ENCODE measurements at regions not wholly inside any gene's neighbourhood (a gene's known extent, or its start where the extent isn't known, plus 50 kb on each side); places are given as distances from the start of the nearest gene placed in this dataset.

DNA sequence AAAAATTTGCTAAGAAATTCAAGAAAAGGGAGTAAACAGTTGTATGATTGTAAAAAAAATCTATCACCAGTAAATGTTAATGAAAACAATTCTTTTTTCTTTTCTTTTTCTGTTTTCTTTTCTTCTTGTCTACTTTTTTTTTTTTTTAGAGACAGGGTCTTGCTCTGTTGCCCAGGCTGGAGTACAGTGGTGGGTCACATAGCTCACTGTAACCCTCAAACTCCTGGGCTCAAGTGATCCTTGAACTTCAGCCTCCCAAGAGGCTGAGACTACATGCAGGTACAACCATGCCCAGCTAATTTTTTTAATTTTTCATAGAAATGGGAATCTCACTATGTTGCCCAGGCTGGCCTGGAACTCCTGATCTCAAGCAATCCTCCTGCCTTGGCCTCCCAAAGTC, 57.2 kb upstream of the SIAH1 start:
- no peak overlapping the region for H3K4me3 ChIP-seq (ENCODE audit: low read depth in 2 of 2, low read length in 2 of 2)
- intact Hi-C loops (cut with micrococcal nuclease; ENCODE audit: unreplicated experiment) (no loop called here), in situ Hi-C loops (cut with HindIII; ENCODE audit: low pct_unique_long_range_greater_than_20kb, low sequenced_read_pairs) (no loop called here)
- ChIA-PET POLR2A (no interaction called here), CTCF (no interaction called here)
- TF ChIP-seq POLR2AphosphoS5 (IDR thresholded peaks at IDR 0.05; ENCODE audit: low read depth, low read length) (no peak), TCF7L2 (IDR thresholded peaks at IDR 0.05; ENCODE audit: low read depth, low read length) (no peak)
- TF ChIP-seq, protein P1, sequence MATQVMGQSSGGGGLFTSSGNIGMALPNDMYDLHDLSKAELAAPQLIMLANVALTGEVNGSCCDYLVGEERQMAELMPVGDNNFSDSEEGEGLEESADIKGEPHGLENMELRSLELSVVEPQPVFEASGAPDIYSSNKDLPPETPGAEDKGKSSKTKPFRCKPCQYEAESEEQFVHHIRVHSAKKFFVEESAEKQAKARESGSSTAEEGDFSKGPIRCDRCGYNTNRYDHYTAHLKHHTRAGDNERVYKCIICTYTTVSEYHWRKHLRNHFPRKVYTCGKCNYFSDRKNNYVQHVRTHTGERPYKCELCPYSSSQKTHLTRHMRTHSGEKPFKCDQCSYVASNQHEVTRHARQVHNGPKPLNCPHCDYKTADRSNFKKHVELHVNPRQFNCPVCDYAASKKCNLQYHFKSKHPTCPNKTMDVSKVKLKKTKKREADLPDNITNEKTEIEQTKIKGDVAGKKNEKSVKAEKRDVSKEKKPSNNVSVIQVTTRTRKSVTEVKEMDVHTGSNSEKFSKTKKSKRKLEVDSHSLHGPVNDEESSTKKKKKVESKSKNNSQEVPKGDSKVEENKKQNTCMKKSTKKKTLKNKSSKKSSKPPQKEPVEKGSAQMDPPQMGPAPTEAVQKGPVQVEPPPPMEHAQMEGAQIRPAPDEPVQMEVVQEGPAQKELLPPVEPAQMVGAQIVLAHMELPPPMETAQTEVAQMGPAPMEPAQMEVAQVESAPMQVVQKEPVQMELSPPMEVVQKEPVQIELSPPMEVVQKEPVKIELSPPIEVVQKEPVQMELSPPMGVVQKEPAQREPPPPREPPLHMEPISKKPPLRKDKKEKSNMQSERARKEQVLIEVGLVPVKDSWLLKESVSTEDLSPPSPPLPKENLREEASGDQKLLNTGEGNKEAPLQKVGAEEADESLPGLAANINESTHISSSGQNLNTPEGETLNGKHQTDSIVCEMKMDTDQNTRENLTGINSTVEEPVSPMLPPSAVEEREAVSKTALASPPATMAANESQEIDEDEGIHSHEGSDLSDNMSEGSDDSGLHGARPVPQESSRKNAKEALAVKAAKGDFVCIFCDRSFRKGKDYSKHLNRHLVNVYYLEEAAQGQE (IDR thresholded peaks at IDR 0.05; ENCODE audit: insufficient read depth in 1 of 2, low read depth in 2 of 2, low read length in 1 of 2): no peak
- H3K4me1 ChIP-seq (ENCODE audit: control insufficient read depth, insufficient read depth, low read length): no peaks in the 10 kb centered on the region
- DNase-seq (ENCODE audit: low read depth, low spot score) (no peak), ATAC-seq (no peak)
- no peaks in the 10 kb centered on the region for H3K27me3 ChIP-seq (ENCODE audit: control insufficient read depth, insufficient read depth, low read length)
- no TSS peak for BruUV-seq (replicated peaks)
- H3K36me3 ChIP-seq (ENCODE audit: control insufficient read depth, insufficient read depth, low read length): no peaks in the 10 kb centered on the region
- no peaks in the 10 kb centered on the region for H3K9me3 ChIP-seq (ENCODE audit: control insufficient read depth, insufficient read depth, low read depth, low read length)
- H3K27ac ChIP-seq (ENCODE audit: low read length): no peak overlapping the region

DNA sequence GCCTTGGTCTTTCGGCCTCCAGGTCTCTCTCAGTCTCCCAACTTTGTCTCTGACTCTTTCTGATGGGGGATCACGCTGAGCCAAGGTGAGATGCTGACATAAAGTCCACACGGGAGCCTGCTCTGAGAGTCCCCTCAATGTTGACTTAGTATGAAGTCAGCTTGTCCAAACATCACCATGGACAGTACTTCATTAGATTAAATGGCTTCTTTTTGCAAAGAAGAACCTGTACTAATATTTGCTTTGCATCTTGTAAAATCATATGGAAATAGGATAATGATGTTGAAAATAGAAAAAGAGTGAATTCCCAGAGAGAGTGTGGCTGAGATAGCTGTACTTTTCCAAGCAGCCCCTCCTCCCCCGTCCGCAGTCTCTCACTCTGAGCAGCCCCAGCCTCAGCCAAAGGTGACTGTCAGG, 56.7 kb upstream of the SIAH1 start:
- CTCF ChIA-PET: no interaction called here
- no peak for TF ChIP-seq TCF7L2 (IDR thresholded peaks at IDR 0.05; ENCODE audit: low read depth, low read length)
- no peak for TF ChIP-seq SIN3A (IDR thresholded peaks at IDR 0.05; ENCODE audit: borderline replicate concordance, insufficient read depth, low read depth, low read length)
- TF ChIP-seq POLR2AphosphoS5 (IDR thresholded peaks at IDR 0.05; ENCODE audit: low read depth, low read length): no peak
- TF ChIP-seq, protein P2, sequence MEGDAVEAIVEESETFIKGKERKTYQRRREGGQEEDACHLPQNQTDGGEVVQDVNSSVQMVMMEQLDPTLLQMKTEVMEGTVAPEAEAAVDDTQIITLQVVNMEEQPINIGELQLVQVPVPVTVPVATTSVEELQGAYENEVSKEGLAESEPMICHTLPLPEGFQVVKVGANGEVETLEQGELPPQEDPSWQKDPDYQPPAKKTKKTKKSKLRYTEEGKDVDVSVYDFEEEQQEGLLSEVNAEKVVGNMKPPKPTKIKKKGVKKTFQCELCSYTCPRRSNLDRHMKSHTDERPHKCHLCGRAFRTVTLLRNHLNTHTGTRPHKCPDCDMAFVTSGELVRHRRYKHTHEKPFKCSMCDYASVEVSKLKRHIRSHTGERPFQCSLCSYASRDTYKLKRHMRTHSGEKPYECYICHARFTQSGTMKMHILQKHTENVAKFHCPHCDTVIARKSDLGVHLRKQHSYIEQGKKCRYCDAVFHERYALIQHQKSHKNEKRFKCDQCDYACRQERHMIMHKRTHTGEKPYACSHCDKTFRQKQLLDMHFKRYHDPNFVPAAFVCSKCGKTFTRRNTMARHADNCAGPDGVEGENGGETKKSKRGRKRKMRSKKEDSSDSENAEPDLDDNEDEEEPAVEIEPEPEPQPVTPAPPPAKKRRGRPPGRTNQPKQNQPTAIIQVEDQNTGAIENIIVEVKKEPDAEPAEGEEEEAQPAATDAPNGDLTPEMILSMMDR (IDR thresholded peaks at IDR 0.05): no peak
- TF ChIP-seq, protein P1 (IDR thresholded peaks at IDR 0.05; ENCODE audit: insufficient read depth in 1 of 2, low read depth in 2 of 2, low read length in 1 of 2): peak in 1 of 2 experiments; percentile 41; a peak in 1 of 4 replicates
- Histone ChIP-seq H3K27ac (ENCODE audit: low read length) (no peak overlapping the region), H3K4me1 (ENCODE audit: control insufficient read depth, insufficient read depth, low read length) (no peaks in the 10 kb centered on the region), H3K9me3 (ENCODE audit: control insufficient read depth, insufficient read depth, low read depth, low read length) (no peaks in the 10 kb centered on the region), H3K27me3 (ENCODE audit: control insufficient read depth, insufficient read depth, low read length) (no peaks in the 10 kb centered on the region), H3K4me3 (ENCODE audit: low read depth in 2 of 2, low read length in 2 of 2) (no peak overlapping the region), H3K36me3 (ENCODE audit: control insufficient read depth, insufficient read depth, low read length) (no peaks in the 10 kb centered on the region)
- POLR2A ChIA-PET: no interaction called here
- intact Hi-C loops (cut with micrococcal nuclease; ENCODE audit: unreplicated experiment): no loop called here
- no peak for DNase-seq (ENCODE audit: low read depth, low spot score)
- in situ Hi-C loops (cut with HindIII; ENCODE audit: low pct_unique_long_range_greater_than_20kb, low sequenced_read_pairs): no loop called here
- no peak for ATAC-seq
- BruUV-seq (replicated peaks): no TSS peak

Measured in Panc1 (cell line).